ENCODE measurements at regions not wholly inside any gene's neighbourhood (a gene's known extent, or its start where the extent isn't known, plus 50 kb on each side); places are given as distances from the start of the nearest gene placed in this dataset.

DNA sequence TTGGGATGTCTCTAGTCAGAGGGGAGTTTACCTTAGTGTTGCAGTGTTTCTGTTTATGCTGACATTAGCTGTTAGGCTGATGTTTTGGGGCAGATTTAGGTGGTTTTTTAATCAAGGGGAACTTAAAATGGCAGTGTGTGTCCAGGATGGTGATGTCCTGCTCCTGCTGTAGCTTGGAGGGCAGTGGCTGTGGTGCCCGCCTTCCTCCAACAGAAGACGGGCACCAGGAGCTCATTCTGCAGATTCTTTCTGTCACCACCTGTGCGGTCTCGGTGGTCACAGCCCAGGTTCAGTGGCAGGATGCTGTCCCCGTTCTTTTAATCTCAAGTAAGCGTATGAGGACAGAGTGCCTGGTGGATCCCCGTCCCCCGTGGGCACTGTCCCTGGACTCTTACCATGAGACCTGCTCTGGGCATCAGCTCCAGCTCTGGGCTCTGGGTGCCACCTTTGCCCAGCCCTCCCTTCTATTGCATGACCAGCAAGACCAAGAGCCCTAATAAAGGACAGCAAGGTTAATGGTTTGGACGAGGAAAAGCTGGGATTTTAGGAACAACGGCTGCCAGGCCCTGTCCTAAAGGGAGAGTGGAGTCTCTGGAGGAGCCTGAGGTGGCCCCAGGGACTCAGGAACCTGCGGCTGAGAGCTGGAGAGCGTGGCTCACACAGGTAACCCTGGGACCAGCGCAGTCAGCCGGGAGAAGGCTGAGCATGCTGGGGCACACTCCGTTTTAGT lies 217.3 kb downstream of the ERMARD start:
- TF ChIP-seq, protein P1, sequence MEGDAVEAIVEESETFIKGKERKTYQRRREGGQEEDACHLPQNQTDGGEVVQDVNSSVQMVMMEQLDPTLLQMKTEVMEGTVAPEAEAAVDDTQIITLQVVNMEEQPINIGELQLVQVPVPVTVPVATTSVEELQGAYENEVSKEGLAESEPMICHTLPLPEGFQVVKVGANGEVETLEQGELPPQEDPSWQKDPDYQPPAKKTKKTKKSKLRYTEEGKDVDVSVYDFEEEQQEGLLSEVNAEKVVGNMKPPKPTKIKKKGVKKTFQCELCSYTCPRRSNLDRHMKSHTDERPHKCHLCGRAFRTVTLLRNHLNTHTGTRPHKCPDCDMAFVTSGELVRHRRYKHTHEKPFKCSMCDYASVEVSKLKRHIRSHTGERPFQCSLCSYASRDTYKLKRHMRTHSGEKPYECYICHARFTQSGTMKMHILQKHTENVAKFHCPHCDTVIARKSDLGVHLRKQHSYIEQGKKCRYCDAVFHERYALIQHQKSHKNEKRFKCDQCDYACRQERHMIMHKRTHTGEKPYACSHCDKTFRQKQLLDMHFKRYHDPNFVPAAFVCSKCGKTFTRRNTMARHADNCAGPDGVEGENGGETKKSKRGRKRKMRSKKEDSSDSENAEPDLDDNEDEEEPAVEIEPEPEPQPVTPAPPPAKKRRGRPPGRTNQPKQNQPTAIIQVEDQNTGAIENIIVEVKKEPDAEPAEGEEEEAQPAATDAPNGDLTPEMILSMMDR (IDR thresholded peaks at IDR 0.05; ENCODE audit: low read depth, low read length, poor library complexity, severe bottlenecking), result no peak
- no peak for TF ChIP-seq EZH2phosphoT487 (IDR thresholded peaks at IDR 0.05; ENCODE audit: borderline replicate concordance, low read length)
